Liver (tissue), 8 donors: ENCODE measurements at regions not wholly inside any gene's neighbourhood (a gene's known extent, or its start where the extent isn't known, plus 50 kb on each side); places are given as distances from the start of the nearest gene placed in this dataset.

ENCODE experiments used
- DNase-seq: peaks from one replicate; pipeline ENCODE4 v3.0.0-alpha.2; 2017; ENCODE audit warnings: low spot score
- H3K27ac ChIP-seq, 2 donors: one replicate each; pipeline ENCODE4 v1.7.0; 2013; ENCODE audit warnings: inconsistent platforms in 2 of 2, low read length in 2 of 2, control low read depth in 1 of 2, low read depth in 1 of 2, mild to moderate bottlenecking in 1 of 2
- H3K27me3 ChIP-seq, 4 donors: one replicate each; pipeline versions ENCODE4 v1.6.1 to v1.7.0; 2013; ENCODE audit warnings: low read length in 3 of 4, inconsistent platforms in 1 of 4, mild to moderate bottlenecking in 1 of 4, moderate library complexity in 1 of 4; ENCODE audit not compliant: control insufficient read depth in 4 of 4, insufficient read depth in 4 of 4
- H3K36me3 ChIP-seq, 4 donors: one replicate each; pipeline versions ENCODE4 v1.6.1 to v1.7.0; 2013; ENCODE audit warnings: low read length in 3 of 4, mild to moderate bottlenecking in 3 of 4, low read depth in 1 of 4, moderate library complexity in 1 of 4; ENCODE audit not compliant: control insufficient read depth in 4 of 4, insufficient read depth in 3 of 4
- H3K4me1 ChIP-seq, 4 donors: one replicate each; pipeline versions ENCODE4 v1.6.1 to v1.7.0; 2013; ENCODE audit warnings: low read length in 3 of 4, mild to moderate bottlenecking in 3 of 4, moderate library complexity in 1 of 4; ENCODE audit not compliant: control insufficient read depth in 4 of 4, insufficient read depth in 4 of 4
- H3K4me3 ChIP-seq, 3 donors: one replicate each; pipeline versions ENCODE4 v1.6.1 to v1.7.0; 2013; ENCODE audit warnings: low read length in 3 of 3, control low read depth in 1 of 3, low read depth in 1 of 3, mild to moderate bottlenecking in 1 of 3
- H3K9ac ChIP-seq, 2 donors: one replicate each; pipeline ENCODE4 v1.7.0; 2013; ENCODE audit warnings: low read length in 2 of 2, mild to moderate bottlenecking in 2 of 2, moderate library complexity in 2 of 2, control low read depth in 1 of 2, low read depth in 1 of 2
- H3K9me3 ChIP-seq, 4 donors: one replicate each; pipeline versions ENCODE4 v1.6.1 to v1.7.0; 2013; ENCODE audit warnings: low read length in 3 of 4; ENCODE audit not compliant: control insufficient read depth in 4 of 4
- EGR1 ChIP-seq, 2 donors: IDR thresholded peaks; 2 replicates each; pipeline ENCODE4 v1.6.1; 2016 to 2018; ENCODE audit warnings: antibody characterized with exemption in 2 of 2, low read depth in 2 of 2
- FOXA1 ChIP-seq: IDR thresholded peaks from 2 replicates; pipeline ENCODE4 v1.6.1; 2016; ENCODE audit warnings: antibody characterized with exemption
- FOXA2 ChIP-seq: IDR thresholded peaks from 2 replicates; pipeline ENCODE4 v1.6.1; 2016; ENCODE audit warnings: antibody characterized with exemption
- GABPA ChIP-seq, 2 donors: IDR thresholded peaks in 1 of 2; conservative IDR thresholded peaks in 1 of 2; 2 replicates each; pipeline ENCODE4 v1.6.1; 2016; ENCODE audit warnings: antibody characterized with exemption in 2 of 2, mild to moderate bottlenecking in 1 of 2, moderate library complexity in 1 of 2
- HNF4A ChIP-seq, 2 donors: conservative IDR thresholded peaks; 2 replicates each; pipeline ENCODE4 v1.6.1; 2016; ENCODE audit warnings: antibody characterized with exemption in 2 of 2, mild to moderate bottlenecking in 2 of 2
- HNF4G ChIP-seq: IDR thresholded peaks from 2 replicates; pipeline ENCODE4 v1.6.1; 2016; ENCODE audit warnings: antibody characterized with exemption
- JUND ChIP-seq, 2 donors: IDR thresholded peaks; 2 replicates each; pipeline ENCODE4 v1.6.1; 2016; ENCODE audit warnings: antibody characterized with exemption in 2 of 2
- NR2F2 ChIP-seq: IDR thresholded peaks from 2 replicates; pipeline ENCODE4 v1.6.1; 2016; ENCODE audit warnings: antibody characterized with exemption
- RAD21 ChIP-seq, 2 donors: IDR thresholded peaks; 2 replicates each; pipeline ENCODE4 v1.6.1; 2016; ENCODE audit warnings: antibody characterized with exemption in 2 of 2, mild to moderate bottlenecking in 2 of 2
- RXRA ChIP-seq, 2 donors: IDR thresholded peaks; 2 replicates each; pipeline ENCODE4 v1.6.1; 2017 to 2018; ENCODE audit warnings: antibody characterized with exemption in 2 of 2, mild to moderate bottlenecking in 1 of 2
- SP1 ChIP-seq: IDR thresholded peaks from 2 replicates; pipeline ENCODE4 v1.6.1; 2018; ENCODE audit warnings: antibody characterized with exemption, mild to moderate bottlenecking
- TAF1 ChIP-seq: conservative IDR thresholded peaks from 2 replicates; pipeline ENCODE4 v1.6.1; 2016; ENCODE audit warnings: antibody characterized with exemption, mild to moderate bottlenecking
- YY1 ChIP-seq: IDR thresholded peaks from 2 replicates; pipeline ENCODE4 v1.6.1; 2016; ENCODE audit warnings: antibody characterized with exemption, mild to moderate bottlenecking
- WGBS: extraction: QIAGEN DNeasy Blood & Tissue Kit; methylation state at CpG from one replicate; pipeline ENCODE4 v1.1.7; 2013; 5-methylcytosine and 5-hydroxymethylcytosine counted together
- TF ChIP-seq, protein P1 (sequence below): IDR thresholded peaks from 2 replicates; pipeline ENCODE4 v1.6.1; 2016; ENCODE audit warnings: antibody characterized with exemption
- TF ChIP-seq, protein P2 (sequence below): fragments of 150-350 bp; IDR thresholded peaks from 2 replicates; pipeline ENCODE4 v1.5.1; 2017; ENCODE audit warnings: improper control_type of control experiment, low read depth, low read length; ENCODE audit not compliant: missing input control
- TF ChIP-seq, protein P3 (sequence below): IDR thresholded peaks from 2 replicates; pipeline ENCODE4 v1.6.1; 2016; ENCODE audit warnings: antibody characterized with exemption
- TF ChIP-seq, protein P4 (sequence below): IDR thresholded peaks from 2 replicates; pipeline ENCODE4 v1.6.1; 2016; ENCODE audit warnings: antibody characterized with exemption, mild to moderate bottlenecking
- TF ChIP-seq, protein P5 (sequence below): IDR thresholded peaks from 2 replicates; pipeline ENCODE4 v1.6.1; 2016; ENCODE audit warnings: antibody characterized with exemption
- donor health status: healthy.
- donor health status: healthy.
- donor health status: healthy.
- donor health status: healthy.
- donor health status: healthy.

DNA sequence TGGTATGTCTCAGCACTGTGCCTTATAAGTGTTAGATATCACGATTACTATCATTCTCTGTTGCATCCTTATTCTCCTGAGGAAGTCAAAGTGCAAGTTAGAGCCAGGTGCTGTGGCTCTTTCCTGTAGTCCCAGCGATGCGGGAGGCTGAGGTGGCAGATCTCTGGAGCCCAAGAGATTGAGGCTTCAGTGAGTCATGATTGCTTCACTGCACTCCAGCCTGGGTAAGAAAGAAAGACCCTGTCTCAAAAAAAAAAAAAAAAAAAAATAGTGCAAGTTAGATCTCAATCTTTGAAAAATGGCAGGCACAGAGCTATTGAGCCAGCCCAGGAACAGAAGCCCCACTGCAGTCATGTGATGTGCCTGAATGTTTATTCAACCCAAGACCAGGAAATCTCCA lies 147.8 kb upstream of the POGK start:
- Histone ChIP-seq H3K36me3 (no peaks in the 10 kb centered on the region), H3K9ac (no peak overlapping the region), H3K27me3 (peaks cover 0 to 5% (median 0%) of the 10 kb centered on the region in 4 donors), H3K4me1 (no peaks in the 10 kb centered on the region), H3K4me3 (no peak overlapping the region), H3K9me3 (peaks cover 0 to 1% (median 0%) of the 10 kb centered on the region in 4 donors), H3K27ac (no peak overlapping the region)
- TF ChIP-seq TAF1 (no peak), SP1 (no peak), YY1 (no peak), GABPA (IDR thresholded peaks at IDR 0.05 in 1 of 2, conservative IDR thresholded peaks at IDR 0.05 in 1 of 2) (no peak), EGR1 (IDR thresholded peaks at IDR 0.05; ENCODE audit: low read depth in 2 of 2) (no peak), HNF4G (no peak), FOXA2 (no peak), HNF4A (conservative IDR thresholded peaks at IDR 0.05) (no peak)
- TF ChIP-seq, protein P1, sequence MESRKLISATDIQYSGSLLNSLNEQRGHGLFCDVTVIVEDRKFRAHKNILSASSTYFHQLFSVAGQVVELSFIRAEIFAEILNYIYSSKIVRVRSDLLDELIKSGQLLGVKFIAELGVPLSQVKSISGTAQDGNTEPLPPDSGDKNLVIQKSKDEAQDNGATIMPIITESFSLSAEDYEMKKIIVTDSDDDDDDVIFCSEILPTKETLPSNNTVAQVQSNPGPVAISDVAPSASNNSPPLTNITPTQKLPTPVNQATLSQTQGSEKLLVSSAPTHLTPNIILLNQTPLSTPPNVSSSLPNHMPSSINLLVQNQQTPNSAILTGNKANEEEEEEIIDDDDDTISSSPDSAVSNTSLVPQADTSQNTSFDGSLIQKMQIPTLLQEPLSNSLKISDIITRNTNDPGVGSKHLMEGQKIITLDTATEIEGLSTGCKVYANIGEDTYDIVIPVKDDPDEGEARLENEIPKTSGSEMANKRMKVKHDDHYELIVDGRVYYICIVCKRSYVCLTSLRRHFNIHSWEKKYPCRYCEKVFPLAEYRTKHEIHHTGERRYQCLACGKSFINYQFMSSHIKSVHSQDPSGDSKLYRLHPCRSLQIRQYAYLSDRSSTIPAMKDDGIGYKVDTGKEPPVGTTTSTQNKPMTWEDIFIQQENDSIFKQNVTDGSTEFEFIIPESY = no peak
- TF ChIP-seq, protein P2, sequence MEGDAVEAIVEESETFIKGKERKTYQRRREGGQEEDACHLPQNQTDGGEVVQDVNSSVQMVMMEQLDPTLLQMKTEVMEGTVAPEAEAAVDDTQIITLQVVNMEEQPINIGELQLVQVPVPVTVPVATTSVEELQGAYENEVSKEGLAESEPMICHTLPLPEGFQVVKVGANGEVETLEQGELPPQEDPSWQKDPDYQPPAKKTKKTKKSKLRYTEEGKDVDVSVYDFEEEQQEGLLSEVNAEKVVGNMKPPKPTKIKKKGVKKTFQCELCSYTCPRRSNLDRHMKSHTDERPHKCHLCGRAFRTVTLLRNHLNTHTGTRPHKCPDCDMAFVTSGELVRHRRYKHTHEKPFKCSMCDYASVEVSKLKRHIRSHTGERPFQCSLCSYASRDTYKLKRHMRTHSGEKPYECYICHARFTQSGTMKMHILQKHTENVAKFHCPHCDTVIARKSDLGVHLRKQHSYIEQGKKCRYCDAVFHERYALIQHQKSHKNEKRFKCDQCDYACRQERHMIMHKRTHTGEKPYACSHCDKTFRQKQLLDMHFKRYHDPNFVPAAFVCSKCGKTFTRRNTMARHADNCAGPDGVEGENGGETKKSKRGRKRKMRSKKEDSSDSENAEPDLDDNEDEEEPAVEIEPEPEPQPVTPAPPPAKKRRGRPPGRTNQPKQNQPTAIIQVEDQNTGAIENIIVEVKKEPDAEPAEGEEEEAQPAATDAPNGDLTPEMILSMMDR = no peak
- WGBS = 82% methylated on average over 3 of the region's 3 CpGs
- DNase-seq = no peak

DNA sequence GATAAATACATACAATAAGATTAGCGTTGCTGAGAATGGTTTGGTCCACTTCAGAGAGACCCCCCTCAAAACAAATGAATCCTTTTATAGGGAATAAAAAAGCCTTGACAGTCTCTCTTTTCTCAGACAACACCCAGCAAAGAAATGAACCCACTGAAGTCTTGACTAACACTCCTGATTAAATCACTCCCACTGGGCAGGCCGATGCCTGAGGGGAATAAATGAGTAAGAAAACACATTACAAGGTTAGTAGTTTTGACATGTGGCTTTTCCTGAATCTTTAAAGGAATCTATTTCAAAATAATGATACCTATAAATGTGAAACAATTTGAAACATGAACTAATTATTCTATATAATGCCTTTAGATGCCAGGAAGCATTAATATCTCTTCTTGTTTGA lies 146.9 kb upstream of the POGK start:
- H3K4me1 ChIP-seq = no peaks in the 10 kb centered on the region
- no peak overlapping the region for H3K4me3 ChIP-seq
- peaks cover 0 to 5% (median 0%) of the 10 kb centered on the region in 4 donors for H3K27me3 ChIP-seq
- H3K27ac ChIP-seq = no peak overlapping the region
- no peak for DNase-seq
- no peaks in the 10 kb centered on the region for H3K36me3 ChIP-seq
- H3K9me3 ChIP-seq = peaks cover 0 to under 1% (median 0%) of the 10 kb centered on the region in 4 donors
- 74% methylated on average over 2 of the region's 2 CpGs for WGBS
- H3K9ac ChIP-seq = no peak overlapping the region
- no peak for TF ChIP-seq SP1
- TF ChIP-seq, protein P1 = no peak
- no peak for TF ChIP-seq JUND (IDR thresholded peaks at IDR 0.05)
- TF ChIP-seq HNF4A (conservative IDR thresholded peaks at IDR 0.05) = no peak
- TF ChIP-seq EGR1 (IDR thresholded peaks at IDR 0.05; ENCODE audit: low read depth in 2 of 2) = no peak
- TF ChIP-seq HNF4G = no peak
- TF ChIP-seq, protein P3, sequence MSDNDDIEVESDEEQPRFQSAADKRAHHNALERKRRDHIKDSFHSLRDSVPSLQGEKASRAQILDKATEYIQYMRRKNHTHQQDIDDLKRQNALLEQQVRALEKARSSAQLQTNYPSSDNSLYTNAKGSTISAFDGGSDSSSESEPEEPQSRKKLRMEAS = no peak
- no peak for TF ChIP-seq FOXA1
- TF ChIP-seq YY1 = no peak
- no peak for TF ChIP-seq TAF1
- TF ChIP-seq, protein P4, sequence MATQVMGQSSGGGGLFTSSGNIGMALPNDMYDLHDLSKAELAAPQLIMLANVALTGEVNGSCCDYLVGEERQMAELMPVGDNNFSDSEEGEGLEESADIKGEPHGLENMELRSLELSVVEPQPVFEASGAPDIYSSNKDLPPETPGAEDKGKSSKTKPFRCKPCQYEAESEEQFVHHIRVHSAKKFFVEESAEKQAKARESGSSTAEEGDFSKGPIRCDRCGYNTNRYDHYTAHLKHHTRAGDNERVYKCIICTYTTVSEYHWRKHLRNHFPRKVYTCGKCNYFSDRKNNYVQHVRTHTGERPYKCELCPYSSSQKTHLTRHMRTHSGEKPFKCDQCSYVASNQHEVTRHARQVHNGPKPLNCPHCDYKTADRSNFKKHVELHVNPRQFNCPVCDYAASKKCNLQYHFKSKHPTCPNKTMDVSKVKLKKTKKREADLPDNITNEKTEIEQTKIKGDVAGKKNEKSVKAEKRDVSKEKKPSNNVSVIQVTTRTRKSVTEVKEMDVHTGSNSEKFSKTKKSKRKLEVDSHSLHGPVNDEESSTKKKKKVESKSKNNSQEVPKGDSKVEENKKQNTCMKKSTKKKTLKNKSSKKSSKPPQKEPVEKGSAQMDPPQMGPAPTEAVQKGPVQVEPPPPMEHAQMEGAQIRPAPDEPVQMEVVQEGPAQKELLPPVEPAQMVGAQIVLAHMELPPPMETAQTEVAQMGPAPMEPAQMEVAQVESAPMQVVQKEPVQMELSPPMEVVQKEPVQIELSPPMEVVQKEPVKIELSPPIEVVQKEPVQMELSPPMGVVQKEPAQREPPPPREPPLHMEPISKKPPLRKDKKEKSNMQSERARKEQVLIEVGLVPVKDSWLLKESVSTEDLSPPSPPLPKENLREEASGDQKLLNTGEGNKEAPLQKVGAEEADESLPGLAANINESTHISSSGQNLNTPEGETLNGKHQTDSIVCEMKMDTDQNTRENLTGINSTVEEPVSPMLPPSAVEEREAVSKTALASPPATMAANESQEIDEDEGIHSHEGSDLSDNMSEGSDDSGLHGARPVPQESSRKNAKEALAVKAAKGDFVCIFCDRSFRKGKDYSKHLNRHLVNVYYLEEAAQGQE = no peak
- no peak for TF ChIP-seq RXRA (IDR thresholded peaks at IDR 0.05)
- no peak for TF ChIP-seq NR2F2
- no peak for TF ChIP-seq RAD21 (IDR thresholded peaks at IDR 0.05)
- TF ChIP-seq FOXA2 = no peak
- TF ChIP-seq, protein P2 = no peak
- TF ChIP-seq GABPA (IDR thresholded peaks at IDR 0.05 in 1 of 2, conservative IDR thresholded peaks at IDR 0.05 in 1 of 2) = no peak
- TF ChIP-seq, protein P5, sequence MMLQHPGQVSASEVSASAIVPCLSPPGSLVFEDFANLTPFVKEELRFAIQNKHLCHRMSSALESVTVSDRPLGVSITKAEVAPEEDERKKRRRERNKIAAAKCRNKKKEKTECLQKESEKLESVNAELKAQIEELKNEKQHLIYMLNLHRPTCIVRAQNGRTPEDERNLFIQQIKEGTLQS = no peak
